Activated T-cell treated with anti-CD3 and anti-CD28 coated beads, Interleukin-2, amount 50 U/mL, for 72 hours (primary cell): ENCODE measurements at regions not wholly inside any gene's neighbourhood (a gene's known extent, or its start where the extent isn't known, plus 50 kb on each side); places are given as distances from the start of the nearest gene placed in this dataset.
"Not testable (repeated sequence)": the region's sequence is repeated elsewhere in the genome, so short reads cannot be mapped to it uniquely, and the experiment has no call there.

Source experiments
- ATAC-seq, 2 donors: fragments of 150-1000 bp; cut with Tn5 transposase; replicated peaks in 1 of 2; 2 replicates each; pipeline ENCODE4 v1.10.0; 2021; ENCODE audit warnings: moderate library complexity in 2 of 2, mild to moderate bottlenecking in 1 of 2
- DNase-seq, 2 donors: peaks; one replicate each; pipeline ENCODE4 v3.0.0; 2021 to 2022; ENCODE audit warnings: mixed read lengths in 1 of 2
- H3K27ac Mint-ChIP-seq: one replicate; pipeline ENCODE4 v1.8.0; 2022; ENCODE audit warnings: mild to moderate bottlenecking, moderate library complexity, mixed read lengths
- H3K27me3 Mint-ChIP-seq: one replicate; pipeline ENCODE4 v1.8.0; 2022; ENCODE audit warnings: low read depth, mixed read lengths
- H3K36me3 Mint-ChIP-seq, 2 donors: one replicate each; pipeline ENCODE4 v1.8.0; 2022; ENCODE audit warnings: mixed read lengths in 2 of 2, mild to moderate bottlenecking in 1 of 2; ENCODE audit not compliant: insufficient read depth in 2 of 2
- H3K4me1 Mint-ChIP-seq: one replicate; pipeline ENCODE4 v1.8.0; 2022; ENCODE audit warnings: low read depth, mixed read lengths
- H3K4me3 Mint-ChIP-seq, 2 donors: one replicate each; pipeline ENCODE4 v1.8.0; 2022; ENCODE audit warnings: mild to moderate bottlenecking in 2 of 2, mixed read lengths in 2 of 2, moderate library complexity in 2 of 2
- H3K9me3 Mint-ChIP-seq, 2 donors: one replicate each; pipeline ENCODE4 v1.8.0; 2022; ENCODE audit warnings: mixed read lengths in 2 of 2

DNA sequence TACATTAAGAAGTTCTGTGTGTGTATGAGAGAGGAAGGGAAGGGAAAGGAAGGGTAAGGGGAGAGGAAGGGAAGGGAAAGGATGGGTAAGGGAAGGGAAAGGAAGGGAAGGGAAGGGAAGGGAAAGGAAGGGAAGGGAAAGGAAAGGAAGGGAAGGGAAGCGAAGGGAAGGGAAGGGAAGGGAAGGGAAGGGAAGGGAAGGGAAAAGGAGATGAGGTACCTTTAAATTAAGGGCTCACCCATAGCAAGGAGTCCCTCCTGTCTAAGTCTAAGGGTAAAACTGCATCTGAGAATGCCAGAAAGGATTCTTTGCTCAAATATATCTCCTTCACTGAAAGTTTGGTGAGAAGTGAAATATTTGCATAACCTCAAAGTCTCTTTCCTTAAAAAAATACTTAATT, 572.1 kb upstream of the ADAMTS9 start:
- DNase-seq, result no peak
- no peak overlapping the region for H3K4me3 Mint-ChIP-seq
- H3K9me3 Mint-ChIP-seq, result peaks cover 4 to 7% of the 10 kb centered on the region in 2 donors
- no peak for ATAC-seq
- no peaks in the 10 kb centered on the region for H3K4me1 Mint-ChIP-seq
- H3K27ac Mint-ChIP-seq, result no peak overlapping the region
- H3K27me3 Mint-ChIP-seq, result no peaks in the 10 kb centered on the region
- peaks cover 0 to 2% of the 10 kb centered on the region in 2 donors for H3K36me3 Mint-ChIP-seq

GRCh38 chr3:65252914-65253313, 565.1 kb upstream of the ADAMTS9 start:
- H3K4me3 Mint-ChIP-seq, DNase-seq, H3K27me3 Mint-ChIP-seq, ATAC-seq, H3K27ac Mint-ChIP-seq, H3K36me3 Mint-ChIP-seq, H3K4me1 Mint-ChIP-seq, H3K9me3 Mint-ChIP-seq: not testable (repeated sequence)

DNA sequence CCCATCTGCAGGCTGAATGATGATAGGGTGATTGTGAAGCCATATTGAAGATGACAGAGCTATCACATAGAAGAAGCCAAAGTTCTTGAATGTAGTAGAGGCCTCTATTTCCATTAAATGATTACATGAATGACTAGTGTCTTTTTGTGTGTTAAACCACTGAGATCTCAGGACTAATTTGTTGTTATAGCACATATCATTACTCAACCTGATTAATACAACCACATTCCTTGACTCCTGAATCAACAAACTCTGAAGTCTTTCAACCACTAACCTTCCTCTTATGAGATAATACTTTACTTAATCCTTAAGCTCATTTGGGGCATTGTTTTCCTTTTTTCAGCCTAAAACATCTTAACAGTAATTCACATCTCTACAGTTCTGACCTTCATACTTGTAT, 564.5 kb upstream of the ADAMTS9 start:
- Mint-ChIP-seq H3K36me3 (no peaks in the 10 kb centered on the region), H3K27me3 (no peaks in the 10 kb centered on the region), H3K4me1 (no peaks in the 10 kb centered on the region), H3K27ac (no peak overlapping the region), H3K9me3 (peaks cover 3 to 7% of the 10 kb centered on the region in 2 donors), H3K4me3 (no peak overlapping the region)
- ATAC-seq, result no peak
- DNase-seq, result no peak

- Mint-ChIP-seq H3K9me3 (peaks cover 3 to 7% of the 10 kb centered on the region in 2 donors), H3K4me1 (no peaks in the 10 kb centered on the region), H3K27ac (no peak overlapping the region), H3K36me3 (no peaks in the 10 kb centered on the region), H3K27me3 (no peaks in the 10 kb centered on the region), H3K4me3 (no peak overlapping the region)
- ATAC-seq (no peak), DNase-seq (no peak)
These were observed 563.6 kb upstream of the ADAMTS9 start for GRCh38 chr3:65251375-65251774.

GRCh38 chr3:65246561-65246960, 558.8 kb upstream of the ADAMTS9 start:
- no peaks in the 10 kb centered on the region for H3K27me3 Mint-ChIP-seq
- no peaks in the 10 kb centered on the region for H3K4me1 Mint-ChIP-seq
- peaks cover 2 to 4% of the 10 kb centered on the region in 2 donors for H3K9me3 Mint-ChIP-seq
- H3K4me3 Mint-ChIP-seq, result no peak overlapping the region
- no peak overlapping the region for H3K27ac Mint-ChIP-seq
- DNase-seq, result no peak
- ATAC-seq, result no peak
- H3K36me3 Mint-ChIP-seq, result no peaks in the 10 kb centered on the region

DNA sequence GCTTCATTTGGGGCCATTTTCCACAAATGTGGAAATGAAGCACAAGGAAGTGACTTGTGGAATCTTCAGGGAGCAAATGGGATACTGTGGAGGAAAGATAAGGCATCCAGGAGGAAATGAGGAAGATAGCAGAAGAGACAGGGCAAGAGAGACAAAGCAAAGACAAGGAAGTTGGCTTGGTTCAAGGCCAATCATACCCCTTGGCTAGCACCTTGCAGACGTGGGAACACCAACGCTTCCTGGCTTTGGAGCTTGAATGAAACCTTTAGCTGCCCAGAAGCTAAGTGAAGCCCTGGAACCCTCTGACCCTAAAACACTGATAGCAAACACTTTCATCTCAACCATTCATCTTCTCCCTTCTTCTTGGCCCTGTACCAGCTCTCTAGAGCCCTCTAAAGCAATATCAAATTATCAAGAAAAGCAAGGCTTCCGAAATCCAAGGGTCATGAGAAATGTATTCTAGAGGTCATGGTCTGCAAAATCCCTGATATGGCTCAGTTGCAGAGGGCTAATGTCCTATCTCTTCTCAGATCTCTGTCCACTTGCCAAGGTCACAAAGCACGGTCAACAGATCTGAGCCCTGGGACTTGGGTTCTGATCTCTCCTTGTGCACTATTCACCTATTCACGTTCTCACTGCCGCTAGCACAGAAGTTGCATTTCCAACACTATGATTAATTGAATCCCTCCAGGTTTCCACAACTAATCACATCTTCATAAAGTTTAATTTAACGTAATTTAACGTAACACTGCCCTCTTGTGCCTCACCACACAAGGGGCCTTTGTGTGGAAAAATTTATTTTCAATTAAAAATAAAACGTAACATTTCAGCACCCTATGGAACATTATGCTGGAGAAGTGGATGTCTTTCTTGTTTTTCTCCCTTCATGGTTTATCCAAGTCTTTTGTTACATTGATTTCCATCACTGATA, 557.6 kb upstream of the ADAMTS9 start:
- Mint-ChIP-seq H3K4me3 (no peak overlapping the region), H3K36me3 (no peaks in the 10 kb centered on the region), H3K9me3 (peaks cover 4 to 5% of the 10 kb centered on the region in 2 donors), H3K27me3 (no peaks in the 10 kb centered on the region), H3K4me1 (no peaks in the 10 kb centered on the region), H3K27ac (no peak overlapping the region)
- DNase-seq, result no peak
- ATAC-seq, result no peak

- DNase-seq (no peak), ATAC-seq (no peak)
- H3K9me3 Mint-ChIP-seq, result peaks cover 8 to 11% of the 10 kb centered on the region in 2 donors
- no peak overlapping the region for H3K4me3 Mint-ChIP-seq
- no peaks in the 10 kb centered on the region for H3K27me3 Mint-ChIP-seq
- H3K27ac Mint-ChIP-seq, result no peak overlapping the region
- no peaks in the 10 kb centered on the region for H3K4me1 Mint-ChIP-seq
- H3K36me3 Mint-ChIP-seq, result no peaks in the 10 kb centered on the region
These were observed 552.6 kb upstream of the ADAMTS9 start for GRCh38 chr3:65240366-65240765.

- ATAC-seq, result no peak
- Mint-ChIP-seq H3K4me3 (no peak overlapping the region), H3K4me1 (no peaks in the 10 kb centered on the region), H3K36me3 (no peaks in the 10 kb centered on the region), H3K9me3 (peaks cover 8 to 9% of the 10 kb centered on the region in 2 donors), H3K27me3 (no peaks in the 10 kb centered on the region), H3K27ac (no peak overlapping the region)
- DNase-seq, result no peak
These were observed 550.9 kb upstream of the ADAMTS9 start for GRCh38 chr3:65238652-65239051.

DNA sequence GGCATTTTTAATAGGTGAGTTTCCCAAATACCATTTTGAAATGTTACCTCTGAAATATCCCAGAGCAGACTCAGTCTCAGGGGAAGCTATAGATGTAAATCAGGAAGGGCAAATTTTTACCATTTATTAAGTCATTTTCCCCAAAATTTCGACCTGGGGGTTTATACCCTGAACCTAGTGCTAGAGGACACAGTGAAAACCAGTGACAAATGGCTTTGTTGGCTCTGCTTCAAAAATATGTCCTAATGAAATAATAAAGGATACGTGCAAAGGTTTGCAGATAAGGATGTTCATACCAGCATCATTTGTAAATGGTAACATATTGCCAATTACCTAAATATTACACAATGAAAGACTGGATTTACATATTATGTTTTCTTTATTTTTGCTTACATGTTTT, 546.7 kb upstream of the ADAMTS9 start:
- no peak for ATAC-seq
- H3K36me3 Mint-ChIP-seq, result no peaks in the 10 kb centered on the region

GRCh38 chr3:65233561-65233960, 545.8 kb upstream of the ADAMTS9 start:
- Mint-ChIP-seq H3K4me3 (no peak overlapping the region), H3K36me3 (no peaks in the 10 kb centered on the region), H3K9me3 (peaks cover 3 to 6% of the 10 kb centered on the region in 2 donors), H3K27ac (no peak overlapping the region), H3K4me1 (no peaks in the 10 kb centered on the region), H3K27me3 (no peaks in the 10 kb centered on the region)
- ATAC-seq (no peak), DNase-seq (no peak)

More for the DNA sequence above, 546.7 kb upstream of the ADAMTS9 start:
- H3K9me3 Mint-ChIP-seq, result peaks cover 3 to 6% of the 10 kb centered on the region in 2 donors
- no peak overlapping the region for H3K4me3 Mint-ChIP-seq
- no peak for DNase-seq
- no peak overlapping the region for H3K27ac Mint-ChIP-seq
- H3K27me3 Mint-ChIP-seq, result no peaks in the 10 kb centered on the region
- no peaks in the 10 kb centered on the region for H3K4me1 Mint-ChIP-seq

GRCh38 chr3:65231544-65231943, 543.7 kb upstream of the ADAMTS9 start:
- H3K36me3 Mint-ChIP-seq, result no peaks in the 10 kb centered on the region
- no peak for ATAC-seq
- DNase-seq, result no peak
- no peak overlapping the region for H3K27ac Mint-ChIP-seq
- H3K4me1 Mint-ChIP-seq, result no peaks in the 10 kb centered on the region
- H3K9me3 Mint-ChIP-seq, result peaks cover 3% of the 10 kb centered on the region in 2 donors
- H3K27me3 Mint-ChIP-seq, result no peaks in the 10 kb centered on the region
- H3K4me3 Mint-ChIP-seq, result no peak overlapping the region

GRCh38 chr3:65230261-65231139, 542.7 kb upstream of the ADAMTS9 start:
- no peak overlapping the region for H3K27ac Mint-ChIP-seq
- no peaks in the 10 kb centered on the region for H3K4me1 Mint-ChIP-seq
- H3K9me3 Mint-ChIP-seq, result peaks cover 1 to 2% of the 10 kb centered on the region in 2 donors
- ATAC-seq (no peak), DNase-seq (no peak)
- H3K4me3 Mint-ChIP-seq, result no peak overlapping the region
- no peaks in the 10 kb centered on the region for H3K36me3 Mint-ChIP-seq
- no peaks in the 10 kb centered on the region for H3K27me3 Mint-ChIP-seq

DNA sequence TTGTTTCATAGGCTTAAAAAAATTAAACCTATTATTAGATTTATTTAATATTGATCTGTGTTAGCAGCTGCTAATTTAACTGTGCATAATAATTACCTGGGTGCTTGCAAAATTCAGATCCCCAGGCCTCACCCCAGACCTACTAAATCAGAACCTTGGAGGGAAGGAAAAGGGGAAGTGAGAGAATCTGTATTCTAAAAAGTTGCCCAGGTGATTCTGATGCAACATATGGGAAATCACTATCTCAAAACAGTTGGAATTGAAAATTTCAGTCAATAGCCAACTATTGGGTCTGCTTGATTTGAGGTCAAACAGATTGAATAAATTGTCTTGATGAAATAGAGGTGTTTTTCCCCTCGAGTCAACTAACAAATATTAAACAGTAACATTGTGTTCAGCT, 538.5 kb upstream of the ADAMTS9 start:
- no peaks in the 10 kb centered on the region for H3K4me1 Mint-ChIP-seq
- H3K27me3 Mint-ChIP-seq, result no peaks in the 10 kb centered on the region
- H3K36me3 Mint-ChIP-seq, result no peaks in the 10 kb centered on the region
- no peak for ATAC-seq
- H3K9me3 Mint-ChIP-seq, result peaks cover 0 to 2% of the 10 kb centered on the region in 2 donors
- H3K27ac Mint-ChIP-seq, result no peak overlapping the region
- DNase-seq, result no peak
- H3K4me3 Mint-ChIP-seq, result no peak overlapping the region
